Activated CD8-positive, alpha-beta memory T cell treated with anti-CD3 and anti-CD28 coated beads, Interleukin-2, amount 50 U/mL, for 4 hours (primary cell): ENCODE measurements at regions not wholly inside any gene's neighbourhood (a gene's known extent, or its start where the extent isn't known, plus 50 kb on each side); places are given as distances from the start of the nearest gene placed in this dataset.

Experiments used
- DNase-seq: peaks from one replicate; pipeline ENCODE4 v3.0.0-alpha.2; 2020

GRCh38 chr13:111519041-111519440 lies 198.6 kb downstream of the TEX29 start:
- DNase-seq, result no peak

- no peak for DNase-seq
Measured at GRCh38 chr13:111519490-111520170, 199.2 kb downstream of the TEX29 start.

DNA sequence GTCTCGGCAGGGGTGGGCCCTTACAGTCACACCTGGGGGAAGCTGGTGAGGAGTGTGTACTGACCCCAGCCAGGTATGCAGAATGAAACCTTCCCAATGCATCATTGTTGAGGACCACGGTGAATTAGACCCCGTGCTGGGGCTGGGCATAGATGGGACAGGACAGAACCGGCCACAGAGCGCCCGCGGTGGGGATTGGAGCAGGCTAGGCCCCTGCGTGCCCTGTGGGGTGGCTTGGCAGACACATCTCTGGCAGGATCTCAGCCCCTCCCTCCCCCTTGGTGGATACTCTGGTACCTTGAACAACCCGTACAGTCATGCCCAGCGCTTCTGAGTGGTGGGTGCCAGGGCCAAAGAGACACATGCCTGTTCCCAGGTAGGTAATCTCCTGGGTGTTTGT lies 200.6 kb downstream of the TEX29 start:
- DNase-seq, result no peak

GRCh38 chr13:111521691-111522229 lies 201.3 kb downstream of the TEX29 start:
- DNase-seq, result no peak

- DNase-seq, result no peak
Measured at GRCh38 chr13:111525320-111526118, 205.1 kb downstream of the TEX29 start.

DNA sequence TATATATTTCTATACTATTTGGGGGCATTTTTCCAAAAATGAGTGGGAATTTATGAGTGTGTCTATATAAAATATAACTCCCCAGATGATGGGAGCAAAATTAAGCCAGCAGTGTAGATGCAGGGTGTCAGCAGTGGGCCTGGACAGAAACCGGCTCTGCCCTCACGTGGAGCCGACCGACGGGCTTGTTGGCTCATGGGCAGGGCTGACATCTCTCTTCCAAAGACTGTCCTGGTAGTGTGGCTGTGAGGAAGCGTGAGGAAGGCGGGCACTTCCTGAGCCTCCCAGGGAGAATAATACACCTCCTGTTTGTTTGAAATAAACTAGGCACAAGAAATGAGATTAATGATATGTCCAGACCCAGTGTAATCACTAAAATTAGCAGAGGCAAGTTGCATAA lies 206.5 kb downstream of the TEX29 start:
- DNase-seq, result no peak

GRCh38 chr13:111527614-111528229 lies 207.3 kb downstream of the TEX29 start:
- no peak for DNase-seq

GRCh38 chr13:111528513-111528912 lies 208.1 kb downstream of the TEX29 start:
- no peak for DNase-seq

- DNase-seq, result no peak
Measured at GRCh38 chr13:111530137-111530870, 209.9 kb downstream of the TEX29 start.

GRCh38 chr13:111531505-111531904 lies 211.1 kb downstream of the TEX29 start:
- DNase-seq, result no peak

GRCh38 chr13:111532111-111532510 lies 211.7 kb downstream of the TEX29 start:
- no peak for DNase-seq

DNA sequence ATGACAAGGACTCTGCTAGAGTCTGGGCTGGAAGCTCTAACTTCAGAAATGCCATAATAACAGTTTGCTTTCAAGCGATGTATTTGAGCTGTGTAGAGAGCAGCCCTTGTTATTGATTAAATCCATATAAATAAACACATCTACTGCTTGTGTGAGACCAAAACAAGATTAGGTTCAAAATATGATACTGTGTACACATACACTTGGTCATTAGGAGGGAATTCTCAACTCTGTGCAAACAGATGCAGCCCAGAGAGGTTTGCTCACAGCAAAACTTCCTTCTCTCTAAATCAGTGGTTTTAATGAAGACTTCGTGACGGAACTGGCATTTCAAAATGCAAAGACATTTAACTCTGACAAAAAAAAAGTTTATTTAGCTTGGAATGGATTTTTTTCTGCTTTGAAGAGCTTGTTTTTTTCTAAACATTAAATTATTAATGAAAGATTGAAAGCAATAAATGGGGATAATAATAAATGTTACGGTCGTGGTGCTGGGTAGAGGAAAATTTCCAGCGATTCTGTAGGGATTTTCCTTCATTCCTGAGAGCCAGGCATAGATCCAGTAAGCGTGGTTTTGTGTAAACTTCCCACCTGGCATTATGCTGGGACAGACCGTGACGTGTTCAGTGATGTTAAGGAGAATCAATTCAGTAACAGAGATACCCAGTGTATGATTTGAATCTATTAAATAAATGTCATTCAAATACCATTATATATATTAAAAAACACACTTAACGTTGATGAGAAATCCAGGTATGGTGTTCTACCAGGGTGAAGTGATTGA lies 213.7 kb downstream of the TEX29 start:
- DNase-seq, result no peak

GRCh38 chr13:111534751-111535522 lies 214.5 kb downstream of the TEX29 start:
- no peak for DNase-seq

GRCh38 chr13:111535523-111535811 lies 215.0 kb downstream of the TEX29 start:
- no peak for DNase-seq

- no peak for DNase-seq
Measured at GRCh38 chr13:111536075-111536642, 215.7 kb downstream of the TEX29 start.

DNA sequence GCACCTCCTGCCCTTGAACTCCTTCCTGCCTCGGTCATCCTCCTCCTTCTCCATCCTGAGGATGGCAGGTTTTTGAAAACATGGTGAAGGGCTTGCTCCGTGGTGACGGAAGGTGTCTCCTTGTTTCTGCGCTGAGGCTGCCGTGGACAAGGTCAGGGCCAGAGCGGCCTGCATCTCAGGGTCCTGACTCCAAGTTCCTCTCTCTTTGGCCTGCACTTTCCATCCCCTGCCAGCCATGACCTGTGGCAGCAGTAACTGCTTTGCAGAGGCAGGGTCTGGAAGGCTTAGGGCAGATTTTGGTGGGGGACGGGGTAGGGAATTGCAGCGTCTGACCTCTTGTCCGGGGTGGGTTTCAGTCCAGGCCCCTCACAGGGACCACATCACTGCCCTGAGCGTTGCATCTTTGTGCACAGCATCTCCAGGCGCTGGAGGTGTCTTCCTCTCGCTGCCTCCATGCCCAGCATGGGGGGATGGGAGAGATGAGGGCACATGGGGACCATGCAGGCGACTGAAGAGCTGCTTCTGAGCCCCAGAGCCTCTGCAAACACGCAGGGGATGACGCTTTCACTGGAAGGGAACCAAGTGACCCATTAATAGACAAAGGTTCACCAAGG lies 216.8 kb downstream of the TEX29 start:
- no peak for DNase-seq

GRCh38 chr13:111537843-111538499 lies 217.5 kb downstream of the TEX29 start:
- no peak for DNase-seq

DNA sequence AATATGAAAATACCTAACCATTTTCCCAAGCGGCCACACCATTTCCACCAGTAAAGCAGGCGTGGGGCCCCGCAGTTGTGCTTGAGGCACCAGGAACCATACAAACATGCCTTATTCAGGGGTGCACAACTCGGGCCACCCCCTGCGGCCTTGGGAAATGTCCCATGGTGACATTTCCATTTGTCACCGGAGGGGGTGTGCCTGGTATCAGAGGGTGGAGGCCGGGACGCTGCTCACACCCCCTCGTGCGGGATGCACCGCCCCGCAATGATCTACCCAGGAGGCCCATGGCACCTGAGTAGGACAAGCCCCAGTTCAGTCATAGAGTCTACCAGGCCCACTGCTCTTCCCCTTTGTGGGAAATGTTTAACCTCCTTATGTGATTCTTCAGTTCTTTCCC lies 218.8 kb downstream of the TEX29 start:
- DNase-seq, result no peak

DNA sequence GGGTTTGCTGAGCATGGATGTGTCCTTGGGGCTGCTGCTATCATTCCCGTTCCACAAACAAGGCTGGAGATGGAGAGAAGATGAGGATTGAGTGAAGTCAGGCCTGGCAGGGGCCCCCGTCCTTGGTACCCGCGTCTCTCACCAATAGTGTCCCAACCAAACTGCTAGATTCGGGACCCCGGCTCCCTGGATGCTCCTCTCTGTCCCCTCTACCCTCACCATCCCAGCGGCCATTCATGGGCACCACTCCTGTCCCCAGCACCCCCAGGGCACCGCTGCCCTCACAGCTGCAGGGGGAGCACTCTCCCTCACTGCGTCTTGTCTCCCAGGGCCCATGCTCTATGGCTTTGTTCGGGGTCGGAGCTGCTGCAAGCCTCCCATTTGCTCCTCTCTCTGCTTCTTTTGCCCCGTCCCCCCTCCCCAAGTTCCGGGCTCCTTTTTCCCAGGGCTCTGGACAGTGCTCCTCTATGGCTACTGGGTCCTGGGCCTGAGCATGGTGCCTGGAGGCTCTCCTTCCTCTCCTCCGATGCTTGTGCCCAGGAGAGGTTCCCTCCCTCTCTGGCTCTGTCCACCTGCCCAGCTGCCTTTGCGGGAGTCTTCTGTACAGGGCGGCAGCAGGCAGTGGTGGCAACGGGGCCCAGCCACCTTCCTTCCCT lies 219.5 kb downstream of the TEX29 start:
- no peak for DNase-seq

GRCh38 chr13:111540486-111540885 lies 220.0 kb downstream of the TEX29 start:
- no peak for DNase-seq
